Spleen (tissue), 11 donors: ENCODE measurements at regions not wholly inside any gene's neighbourhood (a gene's known extent, or its start where the extent isn't known, plus 50 kb on each side); places are given as distances from the start of the nearest gene placed in this dataset.

ENCODE experiments used
- DNase-seq: peaks from one replicate; pipeline ENCODE4 v3.0.0-alpha.2; 2020
- H3K27ac ChIP-seq, 8 donors: fragments of 200-600 bp; sonication (generic) in 7 of 8; 1 replicate in 4 of 8; 2 replicates in 4 of 8; pipeline versions ENCODE4 v1.5.0 to v1.8.0; 2016 to 2021; ENCODE audit warnings: inconsistent platforms in 4 of 8, mild to moderate bottlenecking in 4 of 8, moderate library complexity in 1 of 8
- H3K27me3 ChIP-seq, 7 donors: fragments of 200-600 bp; sonication (generic) in 6 of 7; replicated peaks in 1 of 7; 1 replicate in 4 of 7; 2 replicates in 3 of 7; pipeline versions ENCODE4 v1.5.0 to v1.8.0; 2016 to 2021; ENCODE audit warnings: inconsistent platforms in 3 of 7, mild to moderate bottlenecking in 1 of 7
- H3K36me3 ChIP-seq, 6 donors: fragments of 200-600 bp; sonication (generic) in 5 of 6; 1 replicate in 4 of 6; 2 replicates in 2 of 6; pipeline versions ENCODE4 v1.5.0 to v1.8.0; 2016 to 2021; ENCODE audit warnings: inconsistent platforms in 2 of 6
- H3K4me1 ChIP-seq, 6 donors: fragments of 200-600 bp; sonication (generic) in 5 of 6; 1 replicate in 3 of 6; 2 replicates in 3 of 6; pipeline versions ENCODE4 v1.5.0 to v1.8.0; 2016 to 2021; ENCODE audit warnings: inconsistent platforms in 3 of 6
- H3K4me3 ChIP-seq, 8 donors: fragments of 200-600 bp; sonication (generic) in 7 of 8; 1 replicate in 4 of 8; 2 replicates in 4 of 8; pipeline versions ENCODE4 v1.5.0 to v1.8.0; 2016 to 2021; ENCODE audit warnings: inconsistent platforms in 4 of 8, mild to moderate bottlenecking in 4 of 8, moderate library complexity in 2 of 8
- H3K9me3 ChIP-seq, 8 donors: fragments of 200-600 bp; sonication (generic) in 7 of 8; 1 replicate in 4 of 8; 2 replicates in 4 of 8; pipeline versions ENCODE4 v1.5.0 to v1.8.0; 2016 to 2021; ENCODE audit warnings: inconsistent platforms in 4 of 8
- CTCF ChIP-seq, 11 experiments: fragments of 200-600 bp in 7 of 11; fragments of 450-650 bp in 4 of 11; sonication (generic) in 4 of 11; IDR thresholded peaks in 8 of 11; conservative IDR thresholded peaks in 3 of 11; 1 replicate in 7 of 11; 2 replicates in 4 of 11; pipeline versions ENCODE4 v1.4.0 to v1.8.0; 2016 to 2021; ENCODE audit warnings: antibody characterized with exemption in 11 of 11, inconsistent platforms in 4 of 11, mild to moderate bottlenecking in 1 of 11
- POLR2A ChIP-seq, 3 donors: fragments of 450-650 bp; IDR thresholded peaks; one replicate each; pipeline ENCODE4 v1.5.1; 2017; ENCODE audit warnings: antibody characterized with exemption in 3 of 3, mild to moderate bottlenecking in 1 of 3
- POLR2AphosphoS5 ChIP-seq, 3 donors: sonication (generic); formaldehyde crosslinking; IDR thresholded peaks; one replicate each; pipeline ENCODE4 v1.5.1; 2017; ENCODE audit warnings: antibody characterized with exemption in 3 of 3
- WGBS, 5 donors: extraction: QIAGEN DNeasy Blood & Tissue Kit in 3 of 5; methylation state at CpG; one replicate each; pipeline versions ENCODE4 v1.1.5 to v1.1.7; 2013 to 2018; 5-methylcytosine and 5-hydroxymethylcytosine counted together
- intact Hi-C: fragments of 100-400 bp; cut with DNase I; formaldehyde crosslinking; loops from one replicate; pipeline ENCODE4 v1.15.0; 2023; ENCODE audit warnings: low total_unique reads
- donor health status: healthy with polysubstance abuse.
- donor health status: DM: no; HTN: no; CAD: no; lungs with moderate emphysema.
- donor health status: DM: no; HTN: no; CAD: no.
- donor health status: Bipolar disorder and iron deficiency.
- donor health status: healthy.
- donor health status: DM: no; HTN: no; CAD: no.
- donor health status: DM: yes; HTN: yes; CAD: no.

- no peaks in the 10 kb centered on the region for H3K4me1 ChIP-seq
- no peak for TF ChIP-seq POLR2AphosphoS5 (IDR thresholded peaks at IDR 0.05)
- no peak for TF ChIP-seq POLR2A (IDR thresholded peaks at IDR 0.05)
- no peak for TF ChIP-seq CTCF (IDR thresholded peaks at IDR 0.05 in 8 of 11, conservative IDR thresholded peaks at IDR 0.05 in 3 of 11)
- H3K27me3 ChIP-seq, result no peaks in the 10 kb centered on the region
- peaks cover 0 to 4% (median 0%) of the 10 kb centered on the region in 8 donors for H3K9me3 ChIP-seq
- H3K4me3 ChIP-seq, result no peak overlapping the region
- 90 to 97% (median 94%) methylated on average over 4 to 6 of the region's 6 CpGs for WGBS, 5 donors
- H3K36me3 ChIP-seq, result no peaks in the 10 kb centered on the region
- DNase-seq, result no peak
- H3K27ac ChIP-seq, result no peak overlapping the region
- intact Hi-C loops, result no loop called here
These were observed 1261.7 kb downstream of the EFNB2 start for GRCh38 chr13:105273665-105274222.

- 59 to 72% (median 64%) methylated on average over 12 to 13 of the region's 13 CpGs for WGBS, 5 donors
- intact Hi-C loops, result no loop called here
- Histone ChIP-seq H3K27me3 (no peaks in the 10 kb centered on the region), H3K4me1 (no peaks in the 10 kb centered on the region), H3K4me3 (no peak overlapping the region), H3K27ac (peak overlapping the region in 1 of 8 donors; percentile 30), H3K36me3 (no peaks in the 10 kb centered on the region), H3K9me3 (peaks cover 0 to 4% (median 0%) of the 10 kb centered on the region in 8 donors)
- peak; percentile 61 for DNase-seq
- TF ChIP-seq POLR2A (IDR thresholded peaks at IDR 0.05) (no peak), POLR2AphosphoS5 (IDR thresholded peaks at IDR 0.05) (no peak), CTCF (IDR thresholded peaks at IDR 0.05 in 8 of 11, conservative IDR thresholded peaks at IDR 0.05 in 3 of 11) (no peak)
These were observed 1262.5 kb downstream of the EFNB2 start for GRCh38 chr13:105272660-105273631.

- H3K9me3 ChIP-seq, result peaks cover 0 to 4% (median 0%) of the 10 kb centered on the region in 8 donors
- no peak overlapping the region for H3K27ac ChIP-seq
- H3K27me3 ChIP-seq, result no peaks in the 10 kb centered on the region
- no peaks in the 10 kb centered on the region for H3K4me1 ChIP-seq
- 42 to 92% (median 43%) methylated on average over 1 to 2 of the region's 2 CpGs for WGBS, 5 donors
- no peak for DNase-seq
- TF ChIP-seq POLR2AphosphoS5 (IDR thresholded peaks at IDR 0.05), result no peak
- no peak for TF ChIP-seq CTCF (IDR thresholded peaks at IDR 0.05 in 8 of 11, conservative IDR thresholded peaks at IDR 0.05 in 3 of 11)
- TF ChIP-seq POLR2A (IDR thresholded peaks at IDR 0.05), result no peak
- intact Hi-C loops, result no loop called here
- H3K36me3 ChIP-seq, result no peaks in the 10 kb centered on the region
- H3K4me3 ChIP-seq, result no peak overlapping the region
These were observed 1268.8 kb downstream of the EFNB2 start for GRCh38 chr13:105266615-105267014.

GRCh38 chr13:105262579-105262978, 1272.9 kb downstream of the EFNB2 start:
- no peak for DNase-seq
- no peak for TF ChIP-seq CTCF (IDR thresholded peaks at IDR 0.05 in 8 of 11, conservative IDR thresholded peaks at IDR 0.05 in 3 of 11)
- no peak for TF ChIP-seq POLR2AphosphoS5 (IDR thresholded peaks at IDR 0.05)
- TF ChIP-seq POLR2A (IDR thresholded peaks at IDR 0.05), result no peak
- 88 to 95% (median 90%) methylated on average over 2 of the region's 2 CpGs for WGBS, 5 donors
- no peak overlapping the region for H3K4me3 ChIP-seq
- no peaks in the 10 kb centered on the region for H3K4me1 ChIP-seq
- H3K27me3 ChIP-seq, result no peaks in the 10 kb centered on the region
- no peak overlapping the region for H3K27ac ChIP-seq
- intact Hi-C loops, result no loop called here
- H3K9me3 ChIP-seq, result no peaks in the 10 kb centered on the region
- H3K36me3 ChIP-seq, result no peaks in the 10 kb centered on the region
